CD4-positive, alpha-beta T cell (primary cell): ENCODE measurements at regions not wholly inside any gene's neighbourhood (a gene's known extent, or its start where the extent isn't known, plus 50 kb on each side); places are given as distances from the start of the nearest gene placed in this dataset.

Experiments used
- ATAC-seq: fragments of 200-7000 bp; cut with Tn5 transposase; one replicate; pipeline ENCODE4 v1.10.0; 2022; ENCODE audit warnings: mild to moderate bottlenecking; ENCODE audit not compliant: poor library complexity
- CTCF ChIA-PET: fragments of 350-600 bp; sonication (Branson Sonifier 250); formaldehyde crosslinking; loops from one replicate; lab custom pipeline; 2021; ENCODE audit warnings: antibody characterized with exemption, inconsistent platforms; lab: Charles Lee
- POLR2A ChIA-PET: fragments of 350-600 bp; sonication (Branson Sonifier 250); formaldehyde crosslinking; loops from one replicate; lab custom pipeline; 2021; ENCODE audit warnings: antibody characterized with exemption, inconsistent platforms; lab: Charles Lee
- DNase-seq, 14 experiments: peaks; one replicate each; pipeline ENCODE4 v3.0.0-alpha.2; 2013 to 2020; ENCODE audit warnings: mixed read lengths in 2 of 14
- H3K27ac ChIP-seq, 2 donors: one replicate each; pipeline versions ENCODE4 v1.5.1 to v1.7.0; 2013; ENCODE audit warnings: low read length in 2 of 2, low read depth in 1 of 2, mild to moderate bottlenecking in 1 of 2
- H3K27me3 ChIP-seq, 2 experiments: 1 replicate in 1 of 2; 2 replicates in 1 of 2; pipeline versions ENCODE4 v1.6.1 to v1.7.0; 2013; ENCODE audit warnings: low read length in 2 of 2, control low read depth in 1 of 2, mild to moderate bottlenecking in 1 of 2, moderate library complexity in 1 of 2; ENCODE audit not compliant: insufficient read depth in 2 of 2, control insufficient read depth in 1 of 2
- H3K36me3 ChIP-seq: one replicate; pipeline ENCODE4 v1.6.1; 2013; ENCODE audit warnings: low read length, control low read depth; ENCODE audit not compliant: insufficient read depth
- H3K4me1 ChIP-seq: one replicate; pipeline ENCODE4 v1.6.1; 2013; ENCODE audit warnings: low read length, control low read depth; ENCODE audit not compliant: insufficient read depth
- H3K4me3 ChIP-seq: one replicate; pipeline ENCODE4 v1.5.1; 2013; ENCODE audit warnings: mild to moderate bottlenecking, low read length, moderate library complexity
- H3K9me3 ChIP-seq, 2 experiments: 1 replicate in 1 of 2; 2 replicates in 1 of 2; pipeline versions ENCODE4 v1.6.1 to v1.7.0; 2013; ENCODE audit warnings: low read length in 2 of 2, mild to moderate bottlenecking in 2 of 2, control low read depth in 1 of 2, moderate library complexity in 1 of 2; ENCODE audit not compliant: control insufficient read depth in 1 of 2, insufficient read depth in 1 of 2
- H3K27ac Mint-ChIP-seq: one replicate; pipeline ENCODE4 v1.8.0; 2020; ENCODE audit warnings: mixed read lengths
- H3K27me3 Mint-ChIP-seq: one replicate; pipeline ENCODE4 v1.8.0; 2021; ENCODE audit warnings: mixed read lengths
- H3K36me3 Mint-ChIP-seq: one replicate; pipeline ENCODE4 v1.8.0; 2021; ENCODE audit warnings: low read depth, mixed read lengths
- H3K4me1 Mint-ChIP-seq: one replicate; pipeline ENCODE4 v1.8.0; 2021; ENCODE audit warnings: low read depth, mixed read lengths
- H3K4me3 Mint-ChIP-seq: one replicate; pipeline ENCODE4 v1.8.0; 2020; ENCODE audit warnings: mild to moderate bottlenecking, mixed read lengths
- H3K9me3 Mint-ChIP-seq: one replicate; pipeline ENCODE4 v1.8.0; 2020; ENCODE audit warnings: mixed read lengths
- CTCF ChIP-seq: fragments of 200-600 bp; IDR thresholded peaks from one replicate; pipeline ENCODE4 v1.8.0; 2022; ENCODE audit warnings: antibody characterized with exemption, mild to moderate bottlenecking
- intact Hi-C, 2 experiments: fragments of 100-400 bp; cut with DNase I in 1 of 2; cut with micrococcal nuclease in 1 of 2; formaldehyde crosslinking; loops; one replicate each; pipeline versions ENCODE4 v1.15.1 to v1.9.0; 2023 to 2025; cut with DNase I, micrococcal nuclease

DNA sequence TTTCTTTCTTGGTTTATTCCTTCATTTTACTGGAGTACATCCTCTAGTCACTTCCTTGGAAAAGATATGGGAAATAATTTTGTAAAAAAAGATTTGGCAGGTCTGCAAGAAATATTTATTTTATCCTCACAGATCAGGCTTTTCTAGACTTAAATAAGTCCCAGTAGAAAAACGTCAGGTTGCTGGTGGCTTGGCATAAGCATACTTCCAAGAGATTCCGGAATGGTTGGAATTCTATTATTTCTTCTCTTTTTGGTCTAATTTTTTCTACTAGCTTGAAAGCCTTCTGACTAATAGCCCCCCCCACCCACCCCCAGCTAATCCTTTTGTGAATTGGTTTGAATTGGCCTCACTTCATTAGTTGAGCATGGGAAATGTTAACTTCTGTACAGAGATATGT is 147.6 kb downstream of the ZIC5 start:
- no peak for ATAC-seq
- Histone ChIP-seq H3K9me3 (no peaks in the 10 kb centered on the region), H3K4me1 (no peaks in the 10 kb centered on the region), H3K36me3 (no peaks in the 10 kb centered on the region), H3K4me3 (no peak overlapping the region), H3K27me3 (no peaks in the 10 kb centered on the region), H3K27ac (no peak overlapping the region)
- no peak for TF ChIP-seq CTCF
- Mint-ChIP-seq H3K27me3 (no peaks in the 10 kb centered on the region), H3K9me3 (no peaks in the 10 kb centered on the region), H3K4me1 (no peaks in the 10 kb centered on the region), H3K27ac (no peak overlapping the region), H3K4me3 (no peak overlapping the region), H3K36me3 (peaks cover 3% of the 10 kb centered on the region)
- ChIA-PET CTCF (no interaction called here), POLR2A (no interaction called here)
- intact Hi-C loops: loop anchor here in 1 of 2 experiments (5.0 kb wide), 1 partner anchor 162 kb away; no protein-coding TSS in a partner anchor
- DNase-seq: no peak

DNA sequence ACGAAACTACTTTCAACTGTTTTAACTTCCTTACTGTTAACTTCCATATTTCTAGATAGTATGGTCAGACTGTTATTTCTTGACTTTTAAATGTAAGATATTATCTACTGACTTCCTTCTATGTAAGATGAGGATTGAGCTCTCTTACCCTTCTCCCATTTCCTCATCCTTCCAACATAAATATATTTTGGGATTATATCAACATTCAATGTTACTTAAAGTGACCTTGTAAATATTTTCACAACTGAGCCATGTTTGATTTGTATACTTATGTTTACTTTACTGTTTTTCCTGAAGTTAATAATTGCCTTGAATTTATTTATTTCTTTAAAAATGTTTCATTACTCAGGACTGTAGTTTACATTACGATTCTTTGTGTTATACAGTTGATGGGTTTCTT is 148.7 kb downstream of the ZIC5 start:
- POLR2A ChIA-PET: no interaction called here

GRCh38 chr13:99821741-99822140 is 149.8 kb downstream of the ZIC5 start:
- no peak for ATAC-seq

More for the DNA sequence above, 148.7 kb downstream of the ZIC5 start:
- Mint-ChIP-seq H3K27me3 (no peaks in the 10 kb centered on the region), H3K4me1 (peaks cover 10% of the 10 kb centered on the region), H3K27ac (no peak overlapping the region), H3K4me3 (no peak overlapping the region), H3K36me3 (peaks cover 1% of the 10 kb centered on the region), H3K9me3 (no peaks in the 10 kb centered on the region)
- Histone ChIP-seq H3K27ac (no peak overlapping the region), H3K27me3 (no peaks in the 10 kb centered on the region), H3K4me1 (peaks cover 3% of the 10 kb centered on the region), H3K36me3 (no peaks in the 10 kb centered on the region), H3K9me3 (no peaks in the 10 kb centered on the region), H3K4me3 (no peak overlapping the region)
- ATAC-seq: no peak
- no peak for TF ChIP-seq CTCF
- intact Hi-C loops: loop anchor here in 1 of 2 experiments (5.0 kb wide), 1 partner anchor 161 kb away; no protein-coding TSS in a partner anchor
- DNase-seq: no peak
- CTCF ChIA-PET: no interaction called here

More at GRCh38 chr13:99821741-99822140, 149.8 kb downstream of the ZIC5 start:
- DNase-seq: no peak
- Mint-ChIP-seq H3K36me3 (no peaks in the 10 kb centered on the region), H3K4me3 (no peak overlapping the region), H3K9me3 (no peaks in the 10 kb centered on the region), H3K27me3 (no peaks in the 10 kb centered on the region), H3K4me1 (peaks cover 18% of the 10 kb centered on the region), H3K27ac (no peak overlapping the region)
- CTCF ChIA-PET: no interaction called here
- H3K9me3 ChIP-seq: no peaks in the 10 kb centered on the region
- H3K4me3 ChIP-seq: no peak overlapping the region
- H3K27me3 ChIP-seq: no peaks in the 10 kb centered on the region
- H3K4me1 ChIP-seq: peaks cover 11% of the 10 kb centered on the region
- POLR2A ChIA-PET: no interaction called here
- no peak for TF ChIP-seq CTCF
- intact Hi-C loops: loop anchor here in 1 of 2 experiments (5.0 kb wide), 1 partner anchor 159 kb away; no protein-coding TSS in a partner anchor
- no peak overlapping the region for H3K27ac ChIP-seq
- H3K36me3 ChIP-seq: no peaks in the 10 kb centered on the region
